NCI-H2081 treated with DMSO at 0.1 percent for 48 hours (cell line): ENCODE measurements at regions not wholly inside any gene's neighbourhood (a gene's known extent, or its start where the extent isn't known, plus 50 kb on each side); places are given as distances from the start of the nearest gene placed in this dataset.
"Not testable (repeated sequence)": the region's sequence is repeated elsewhere in the genome, so short reads cannot be mapped to it uniquely, and the experiment has no call there.

Experiments used
- DNase-seq: peaks from one replicate; lab custom pipeline; 2025; lab: John Stamatoyannopoulos, UW

GRCh38 chr3:115388811-115389210 lies 234.5 kb upstream of the GAP43 start:
- no peak for DNase-seq

GRCh38 chr3:115396801-115397200 lies 226.5 kb upstream of the GAP43 start:
- DNase-seq, result no peak

- no peak for DNase-seq
Measured at GRCh38 chr3:115397433-115397832, 225.9 kb upstream of the GAP43 start.

- DNase-seq, result no peak
Measured at GRCh38 chr3:115398506-115398905, 224.8 kb upstream of the GAP43 start.

GRCh38 chr3:115399750-115400149 lies 223.6 kb upstream of the GAP43 start:
- no peak for DNase-seq

- DNase-seq, result no peak
Measured at GRCh38 chr3:115401298-115401697, 222.0 kb upstream of the GAP43 start.

GRCh38 chr3:115401851-115402501 lies 221.3 kb upstream of the GAP43 start:
- no peak for DNase-seq

GRCh38 chr3:115402651-115403050 lies 220.7 kb upstream of the GAP43 start:
- DNase-seq, result no peak

GRCh38 chr3:115403786-115404185 lies 219.5 kb upstream of the GAP43 start:
- no peak for DNase-seq

- DNase-seq, result no peak
Measured at GRCh38 chr3:115409596-115409995, 213.7 kb upstream of the GAP43 start.

GRCh38 chr3:115414610-115415009 lies 208.7 kb upstream of the GAP43 start:
- not testable (repeated sequence) for DNase-seq

- no peak for DNase-seq
Measured at GRCh38 chr3:115415246-115415996, 207.9 kb upstream of the GAP43 start.

GRCh38 chr3:115418583-115418982 lies 204.7 kb upstream of the GAP43 start:
- no peak for DNase-seq

- no peak for DNase-seq
Measured at GRCh38 chr3:115420086-115420485, 203.2 kb upstream of the GAP43 start.

- DNase-seq, result no peak
Measured at GRCh38 chr3:115423170-115423569, 200.1 kb upstream of the GAP43 start.

GRCh38 chr3:115428841-115429240 lies 194.5 kb upstream of the GAP43 start:
- no peak for DNase-seq

GRCh38 chr3:115436767-115437301 lies 186.5 kb upstream of the GAP43 start:
- DNase-seq, result no peak

GRCh38 chr3:115438799-115439198 lies 184.5 kb upstream of the GAP43 start:
- DNase-seq, result no peak

- no peak for DNase-seq
Measured at GRCh38 chr3:115445559-115445958, 177.8 kb upstream of the GAP43 start.

GRCh38 chr3:115448851-115449250 lies 174.5 kb upstream of the GAP43 start:
- DNase-seq, result no peak

- no peak for DNase-seq
Measured at GRCh38 chr3:115450036-115450435, 173.3 kb upstream of the GAP43 start.

GRCh38 chr3:115464036-115464435 lies 159.3 kb upstream of the GAP43 start:
- no peak for DNase-seq

- peak; percentile 12 for DNase-seq
Measured at GRCh38 chr3:115469649-115470048, 153.7 kb upstream of the GAP43 start.
